ENCODE measurements at regions not wholly inside any gene's neighbourhood (a gene's known extent, or its start where the extent isn't known, plus 50 kb on each side); places are given as distances from the start of the nearest gene placed in this dataset.

DNA sequence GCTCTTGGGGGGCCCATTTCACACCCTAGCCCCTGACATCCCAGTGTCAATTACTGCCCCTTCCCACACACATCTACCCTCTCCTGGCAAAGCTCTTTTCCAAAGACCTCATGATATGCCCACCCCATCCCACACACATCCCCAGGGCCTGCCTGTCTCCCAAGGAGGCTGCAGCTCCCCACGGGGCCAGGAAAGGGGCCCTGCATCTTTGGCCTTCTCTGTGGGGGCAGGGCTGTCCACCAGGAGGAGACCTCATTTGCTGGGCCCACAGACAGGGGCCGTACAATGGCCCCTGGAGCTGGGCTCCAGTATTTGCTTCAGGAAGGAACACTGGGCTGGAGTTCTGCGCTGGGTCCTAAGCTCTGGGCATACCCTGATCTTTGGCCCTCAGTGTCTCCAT is 65.6 kb upstream of the RUNX3 start:
- intact Hi-C loops (cut with DNase I) = no loop called here
- peak in 1 of 6 donors; percentile 19 for DNase-seq

DNA sequence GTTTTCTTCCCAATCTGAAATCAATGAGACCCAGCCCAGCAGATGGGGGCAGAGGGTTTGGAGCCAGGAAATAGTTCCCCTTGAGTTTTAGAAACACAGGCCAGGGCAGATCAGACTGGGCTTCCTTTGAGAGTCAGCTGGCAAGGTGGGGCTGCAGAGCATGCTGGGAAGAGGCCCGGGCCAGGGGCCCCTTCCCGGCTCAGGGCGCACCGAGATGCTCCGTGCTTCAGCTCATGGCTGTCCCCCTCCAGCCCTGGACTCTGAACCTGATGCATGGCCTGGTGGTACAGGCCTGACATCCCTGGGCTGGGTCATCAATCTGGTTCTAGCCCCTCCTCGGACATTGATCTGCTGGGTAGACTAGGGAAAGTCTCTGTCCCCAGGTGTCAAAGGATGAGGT is 65.1 kb upstream of the RUNX3 start:
- ATAC-seq = no peak
- no peak for FAIRE-seq
- WGBS, 2 donors = 70 to 85% methylated on average over 6 of the region's 6 CpGs
- no peaks in the 10 kb centered on the region for H3K27me3 ChIP-seq
- no peaks in the 10 kb centered on the region for H3K9me3 ChIP-seq
- intact Hi-C loops (cut with DNase I) = no loop called here
- H3K4me1 ChIP-seq = no peaks in the 10 kb centered on the region
- TF ChIP-seq, protein P1, sequence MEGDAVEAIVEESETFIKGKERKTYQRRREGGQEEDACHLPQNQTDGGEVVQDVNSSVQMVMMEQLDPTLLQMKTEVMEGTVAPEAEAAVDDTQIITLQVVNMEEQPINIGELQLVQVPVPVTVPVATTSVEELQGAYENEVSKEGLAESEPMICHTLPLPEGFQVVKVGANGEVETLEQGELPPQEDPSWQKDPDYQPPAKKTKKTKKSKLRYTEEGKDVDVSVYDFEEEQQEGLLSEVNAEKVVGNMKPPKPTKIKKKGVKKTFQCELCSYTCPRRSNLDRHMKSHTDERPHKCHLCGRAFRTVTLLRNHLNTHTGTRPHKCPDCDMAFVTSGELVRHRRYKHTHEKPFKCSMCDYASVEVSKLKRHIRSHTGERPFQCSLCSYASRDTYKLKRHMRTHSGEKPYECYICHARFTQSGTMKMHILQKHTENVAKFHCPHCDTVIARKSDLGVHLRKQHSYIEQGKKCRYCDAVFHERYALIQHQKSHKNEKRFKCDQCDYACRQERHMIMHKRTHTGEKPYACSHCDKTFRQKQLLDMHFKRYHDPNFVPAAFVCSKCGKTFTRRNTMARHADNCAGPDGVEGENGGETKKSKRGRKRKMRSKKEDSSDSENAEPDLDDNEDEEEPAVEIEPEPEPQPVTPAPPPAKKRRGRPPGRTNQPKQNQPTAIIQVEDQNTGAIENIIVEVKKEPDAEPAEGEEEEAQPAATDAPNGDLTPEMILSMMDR (IDR thresholded peaks at IDR 0.05) = no peak
- H3K36me3 ChIP-seq = no peaks in the 10 kb centered on the region
- peak in 1 of 6 donors; percentile 26 for DNase-seq
- H3K27ac ChIP-seq = no peak overlapping the region
- H3K4me3 ChIP-seq = no peak overlapping the region

More for the DNA sequence above, 65.6 kb upstream of the RUNX3 start:
- ATAC-seq (no peak), FAIRE-seq (no peak)
- Histone ChIP-seq H3K27ac (no peak overlapping the region), H3K27me3 (no peaks in the 10 kb centered on the region), H3K36me3 (no peaks in the 10 kb centered on the region), H3K4me3 (no peak overlapping the region), H3K4me1 (no peaks in the 10 kb centered on the region), H3K9me3 (no peaks in the 10 kb centered on the region)
- TF ChIP-seq, protein P1 (IDR thresholded peaks at IDR 0.05) = no peak
- WGBS, 2 donors = 68 to 77% methylated on average over 3 of the region's 3 CpGs

DNA sequence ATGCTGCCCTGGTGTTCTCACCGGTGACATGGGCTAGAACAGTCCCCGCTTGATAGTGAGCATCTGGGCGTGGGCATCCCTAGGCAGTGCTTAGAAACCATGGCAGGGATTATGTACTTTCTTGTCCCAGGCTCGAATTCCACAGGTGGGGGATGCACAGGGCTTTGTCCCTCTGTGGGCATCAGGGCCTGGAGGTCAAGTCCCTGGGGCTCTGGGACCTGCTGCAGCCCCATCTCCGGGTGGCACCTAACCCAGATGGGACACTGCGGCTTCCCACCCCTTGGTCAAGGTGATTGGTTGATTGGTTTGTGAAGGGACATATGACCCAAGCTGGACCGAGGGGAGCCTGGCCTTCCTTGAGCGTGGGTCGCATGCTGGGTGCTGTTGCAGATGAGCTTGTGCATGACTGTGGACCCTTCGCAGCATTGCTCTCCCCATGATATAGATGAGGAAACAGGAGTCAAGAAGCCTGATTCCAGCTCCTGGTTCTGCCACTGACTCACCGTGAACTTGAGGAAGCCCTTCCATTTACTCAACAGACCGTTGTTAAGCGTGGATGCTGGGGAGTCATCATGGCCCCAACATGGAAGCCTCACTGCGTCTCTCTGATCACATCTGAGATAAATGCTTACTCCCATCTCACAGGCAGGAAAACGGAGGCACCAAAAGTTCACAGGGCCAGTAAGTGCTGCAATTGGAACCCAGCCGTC is 64.0 kb upstream of the RUNX3 start:
- TF ChIP-seq, protein P1 (IDR thresholded peaks at IDR 0.05) = no peak
- FAIRE-seq (no peak), DNase-seq (peak in 1 of 6 donors; percentile 18), ATAC-seq (no peak)
- Histone ChIP-seq H3K27me3 (no peaks in the 10 kb centered on the region), H3K4me3 (no peak overlapping the region), H3K4me1 (no peaks in the 10 kb centered on the region), H3K36me3 (no peaks in the 10 kb centered on the region), H3K9me3 (no peaks in the 10 kb centered on the region), H3K27ac (no peak overlapping the region)
- WGBS, 2 donors = 76 to 85% methylated on average over 16 of the region's 16 CpGs
- intact Hi-C loops (cut with DNase I) = no loop called here

DNA sequence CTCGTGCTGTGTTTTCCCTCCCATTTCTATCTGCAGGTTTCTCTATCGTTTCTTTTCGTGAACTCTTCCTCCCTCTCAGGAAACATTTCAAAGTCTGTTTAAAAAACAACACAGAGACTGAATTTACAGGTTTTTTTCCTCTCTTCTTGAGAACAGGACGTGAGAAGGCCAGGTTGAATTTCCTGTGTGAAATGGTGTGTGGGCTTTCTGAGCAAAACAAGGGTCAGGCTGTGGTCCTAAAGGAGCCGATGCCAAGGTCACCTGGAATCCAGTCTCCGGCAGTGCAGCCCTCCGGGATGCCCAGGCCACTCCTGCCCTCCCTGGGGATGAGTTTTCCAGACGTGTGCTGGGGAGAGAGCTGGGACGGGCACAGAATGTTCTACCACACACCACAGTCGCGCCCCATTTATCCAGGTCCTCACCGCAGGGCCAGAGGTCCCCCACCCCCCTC is 62.7 kb upstream of the RUNX3 start:
- TF ChIP-seq, protein P1 (IDR thresholded peaks at IDR 0.05) = no peak
- Histone ChIP-seq H3K4me3 (no peak overlapping the region), H3K4me1 (no peaks in the 10 kb centered on the region), H3K9me3 (no peaks in the 10 kb centered on the region), H3K27me3 (no peaks in the 10 kb centered on the region), H3K27ac (no peak overlapping the region), H3K36me3 (no peaks in the 10 kb centered on the region)
- no peak for ATAC-seq
- no peak for FAIRE-seq
- DNase-seq = peak in 1 of 6 donors; percentile 13
- WGBS, 2 donors = 62 to 66% methylated on average over 12 of the region's 12 CpGs
- intact Hi-C loops (cut with DNase I) = no loop called here

DNA sequence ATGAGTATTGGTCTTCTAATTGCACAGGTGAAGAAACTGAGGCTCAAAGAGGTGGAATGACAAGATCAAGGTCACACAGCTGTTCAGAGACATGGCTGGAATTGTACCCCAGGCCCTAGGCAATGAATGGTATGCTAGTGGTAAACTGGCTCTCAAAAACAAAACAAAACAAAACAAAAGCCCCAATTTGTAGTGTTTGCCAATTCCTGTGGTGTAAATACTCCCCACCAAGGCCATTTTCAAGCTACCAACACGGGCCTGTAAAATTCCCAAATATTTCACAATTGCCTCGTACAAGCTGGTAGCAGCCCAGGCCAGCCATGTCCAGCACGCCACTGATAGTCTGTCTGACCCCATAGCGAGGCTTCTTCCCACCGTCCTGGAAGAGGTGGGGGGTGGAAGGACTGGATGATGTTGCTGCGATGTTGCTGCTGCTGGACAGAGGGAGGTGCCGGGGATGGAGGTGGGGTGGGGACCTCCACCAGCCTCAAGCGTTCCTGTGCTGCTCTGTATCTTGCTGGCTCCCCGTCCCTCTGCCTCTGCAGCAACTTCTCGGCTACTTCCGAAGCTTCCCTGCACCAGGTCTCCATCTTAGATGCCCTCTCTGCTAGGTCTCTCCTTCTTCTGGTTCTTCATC is 62.2 kb upstream of the RUNX3 start:
- Histone ChIP-seq H3K36me3 (no peaks in the 10 kb centered on the region), H3K27ac (no peak overlapping the region), H3K9me3 (no peaks in the 10 kb centered on the region), H3K4me1 (no peaks in the 10 kb centered on the region), H3K27me3 (no peaks in the 10 kb centered on the region), H3K4me3 (no peak overlapping the region)
- intact Hi-C loops (cut with DNase I) = no loop called here
- ATAC-seq = no peak
- TF ChIP-seq, protein P1 (IDR thresholded peaks at IDR 0.05) = no peak
- 67 to 72% methylated on average over 11 of the region's 11 CpGs for WGBS, 2 donors
- no peak for DNase-seq
- no peak for FAIRE-seq

All from pancreas (tissue), 10 donors.